ENCODE measurements at regions not wholly inside any gene's neighbourhood (a gene's known extent, or its start where the extent isn't known, plus 50 kb on each side); places are given as distances from the start of the nearest gene placed in this dataset.

- TF ChIP-seq CTCF (conservative IDR thresholded peaks at IDR 0.05) (no peak), EZH2 (IDR thresholded peaks at IDR 0.05; ENCODE audit: low read depth) (no peak)
Observed at GRCh38 chr5:9818340-9818845, 188.2 kb upstream of the TAS2R1 start.
